CD4-positive, CD25-positive, alpha-beta regulatory T cell (primary cell): ENCODE measurements at regions not wholly inside any gene's neighbourhood (a gene's known extent, or its start where the extent isn't known, plus 50 kb on each side); places are given as distances from the start of the nearest gene placed in this dataset.
A peak's percentile ranks its signal among the peaks of the same experiment; 100 is the strongest.
"Not testable (repeated sequence)": the region's sequence is repeated elsewhere in the genome, so short reads cannot be mapped to it uniquely, and the experiment has no call there.

ENCODE experiments used
- ATAC-seq, 2 donors: fragments of 150-1000 bp; cut with Tn5 transposase; one replicate each; pipeline ENCODE4 v1.10.0; 2021; ENCODE audit warnings: low read depth in 2 of 2, moderate number of reproducible peaks in 2 of 2, moderate library complexity in 1 of 2
- DNase-seq, 3 donors: peaks; one replicate each; pipeline versions ENCODE4 v3.0.0 to v3.0.0-alpha.2; 2012 to 2022; ENCODE audit warnings: mixed read lengths in 1 of 3
- H3K27ac ChIP-seq: one replicate; pipeline ENCODE4 v1.7.0; 2013; ENCODE audit warnings: mild to moderate bottlenecking, low read length; ENCODE audit not compliant: insufficient read depth, poor library complexity, severe bottlenecking
- H3K27me3 ChIP-seq: one replicate; pipeline ENCODE4 v1.7.0; 2013; ENCODE audit warnings: low read length; ENCODE audit not compliant: control insufficient read depth, insufficient read depth
- H3K36me3 ChIP-seq: one replicate; pipeline ENCODE4 v1.7.0; 2013; ENCODE audit warnings: mild to moderate bottlenecking, low read length, moderate library complexity; ENCODE audit not compliant: control insufficient read depth, insufficient read depth
- H3K4me1 ChIP-seq: 2 replicates; pipeline ENCODE4 v1.7.0; 2013; ENCODE audit warnings: mild to moderate bottlenecking, low read length; ENCODE audit not compliant: insufficient read depth, control insufficient read depth, poor library complexity, severe bottlenecking
- H3K4me3 ChIP-seq: one replicate; pipeline ENCODE4 v1.7.0; 2013; ENCODE audit warnings: low read depth, mild to moderate bottlenecking, low read length, moderate library complexity
- H3K9me3 ChIP-seq, 2 experiments: 1 replicate in 1 of 2; 2 replicates in 1 of 2; pipeline ENCODE4 v1.7.0; 2013; ENCODE audit warnings: low read length in 2 of 2, mild to moderate bottlenecking in 1 of 2, moderate library complexity in 1 of 2; ENCODE audit not compliant: control insufficient read depth in 2 of 2
- H3K27ac Mint-ChIP-seq, 3 donors: one replicate each; pipeline ENCODE4 v1.8.0; 2020 to 2022; ENCODE audit warnings: mild to moderate bottlenecking in 3 of 3, mixed read lengths in 3 of 3, moderate library complexity in 2 of 3
- H3K27me3 Mint-ChIP-seq: one replicate; pipeline ENCODE4 v1.8.0; 2022; ENCODE audit warnings: mild to moderate bottlenecking, mixed read lengths
- H3K36me3 Mint-ChIP-seq: one replicate; pipeline ENCODE4 v1.8.0; 2020; ENCODE audit warnings: mixed read lengths
- H3K4me1 Mint-ChIP-seq, 4 donors: one replicate each; pipeline ENCODE4 v1.8.0; 2020 to 2022; ENCODE audit warnings: mixed read lengths in 4 of 4, mild to moderate bottlenecking in 1 of 4
- H3K4me3 Mint-ChIP-seq, 4 donors: one replicate each; pipeline ENCODE4 v1.8.0; 2020 to 2022; ENCODE audit warnings: mild to moderate bottlenecking in 4 of 4, mixed read lengths in 4 of 4, moderate library complexity in 3 of 4
- H3K9me3 Mint-ChIP-seq, 7 donors: one replicate each; pipeline ENCODE4 v1.8.0; 2020 to 2022; ENCODE audit warnings: mixed read lengths in 7 of 7, mild to moderate bottlenecking in 3 of 7, moderate library complexity in 2 of 7

DNA sequence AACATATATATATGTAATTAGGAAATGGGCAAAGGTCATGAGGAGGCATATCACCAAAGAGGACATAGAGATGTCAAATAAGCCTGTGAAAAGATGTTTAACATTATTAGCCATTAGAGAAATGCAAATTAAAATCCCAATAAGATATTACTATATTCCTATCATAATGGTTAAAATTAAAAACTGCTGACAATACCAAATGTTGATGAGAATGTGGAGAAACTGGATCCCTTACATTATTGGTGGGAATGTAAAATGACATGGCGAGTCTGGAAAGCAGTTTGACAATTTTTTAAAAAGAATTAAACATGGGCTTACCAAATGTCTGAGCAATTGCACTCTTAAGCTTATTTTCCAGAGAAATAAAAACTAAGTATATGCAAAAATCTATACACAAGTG, 1821.6 kb upstream of the C9orf72 start:
- Histone ChIP-seq H3K27me3 (no peaks in the 10 kb centered on the region), H3K27ac (no peak overlapping the region), H3K4me1 (no peaks in the 10 kb centered on the region), H3K4me3 (no peak overlapping the region), H3K36me3 (no peaks in the 10 kb centered on the region), H3K9me3 (no peaks in the 10 kb centered on the region)
- no peak for ATAC-seq
- no peak overlapping the region for H3K4me3 Mint-ChIP-seq
- H3K4me1 Mint-ChIP-seq, result no peaks in the 10 kb centered on the region
- no peaks in the 10 kb centered on the region for H3K36me3 Mint-ChIP-seq
- H3K27ac Mint-ChIP-seq, result no peak overlapping the region
- no peak for DNase-seq
- H3K27me3 Mint-ChIP-seq, result no peaks in the 10 kb centered on the region
- H3K9me3 Mint-ChIP-seq, result peaks cover 0 to 13% (median 4%) of the 10 kb centered on the region in 7 donors

DNA sequence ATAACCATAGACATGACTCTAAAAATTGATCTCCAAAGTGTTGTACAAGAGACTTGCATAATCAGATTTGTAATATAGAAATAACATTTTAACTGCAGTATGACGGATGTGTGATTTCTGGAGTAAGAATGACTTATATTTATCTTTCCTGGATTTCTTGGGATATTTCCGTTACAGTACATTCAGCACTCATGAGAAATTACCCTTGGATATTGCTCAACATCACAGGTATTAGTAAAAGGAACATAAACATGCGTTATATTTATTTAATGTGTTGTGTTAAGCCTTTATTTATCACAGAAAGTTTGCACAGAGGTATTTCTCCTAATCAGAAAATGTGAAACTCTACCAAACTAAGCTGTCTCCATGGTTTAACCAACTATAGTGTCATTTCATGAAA, 1823.9 kb upstream of the C9orf72 start:
- Histone ChIP-seq H3K9me3 (no peaks in the 10 kb centered on the region), H3K27me3 (no peaks in the 10 kb centered on the region), H3K27ac (no peak overlapping the region), H3K4me1 (no peaks in the 10 kb centered on the region), H3K4me3 (no peak overlapping the region), H3K36me3 (no peaks in the 10 kb centered on the region)
- ATAC-seq, result no peak
- H3K36me3 Mint-ChIP-seq, result no peaks in the 10 kb centered on the region
- H3K4me3 Mint-ChIP-seq, result no peak overlapping the region
- H3K4me1 Mint-ChIP-seq, result no peaks in the 10 kb centered on the region
- H3K27ac Mint-ChIP-seq, result no peak overlapping the region
- H3K9me3 Mint-ChIP-seq, result peaks cover 0 to 14% (median 0%) of the 10 kb centered on the region in 7 donors
- DNase-seq, result no peak
- H3K27me3 Mint-ChIP-seq, result no peaks in the 10 kb centered on the region

DNA sequence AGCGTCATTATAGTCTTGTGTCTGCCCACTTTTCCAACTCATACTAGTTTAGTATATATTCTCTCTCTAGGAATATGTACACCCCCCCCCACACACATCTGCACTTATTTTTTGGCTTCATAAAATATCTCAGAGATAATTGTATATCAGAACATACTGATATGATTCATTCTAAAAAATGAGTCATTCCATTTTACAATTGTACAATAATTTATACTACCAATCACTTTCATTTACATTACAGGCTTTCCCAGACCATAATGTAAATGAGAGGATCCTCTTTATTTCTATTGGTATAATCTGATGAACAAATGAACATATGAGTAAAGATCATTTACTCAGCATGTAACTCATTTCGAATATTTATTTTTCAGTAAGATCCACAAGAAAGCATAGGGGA, 1842.9 kb upstream of the C9orf72 start:
- H3K4me3 Mint-ChIP-seq, result no peak overlapping the region
- no peaks in the 10 kb centered on the region for H3K27me3 Mint-ChIP-seq
- no peaks in the 10 kb centered on the region for H3K9me3 ChIP-seq
- H3K27ac Mint-ChIP-seq, result no peak overlapping the region
- H3K4me1 ChIP-seq, result no peaks in the 10 kb centered on the region
- H3K4me3 ChIP-seq, result no peak overlapping the region
- ATAC-seq, result no peak
- no peaks in the 10 kb centered on the region for H3K27me3 ChIP-seq
- no peaks in the 10 kb centered on the region for H3K36me3 ChIP-seq
- H3K36me3 Mint-ChIP-seq, result no peaks in the 10 kb centered on the region
- peaks cover 0 to 14% (median 4%) of the 10 kb centered on the region in 7 donors for H3K9me3 Mint-ChIP-seq
- no peaks in the 10 kb centered on the region for H3K4me1 Mint-ChIP-seq
- DNase-seq, result no peak
- no peak overlapping the region for H3K27ac ChIP-seq

DNA sequence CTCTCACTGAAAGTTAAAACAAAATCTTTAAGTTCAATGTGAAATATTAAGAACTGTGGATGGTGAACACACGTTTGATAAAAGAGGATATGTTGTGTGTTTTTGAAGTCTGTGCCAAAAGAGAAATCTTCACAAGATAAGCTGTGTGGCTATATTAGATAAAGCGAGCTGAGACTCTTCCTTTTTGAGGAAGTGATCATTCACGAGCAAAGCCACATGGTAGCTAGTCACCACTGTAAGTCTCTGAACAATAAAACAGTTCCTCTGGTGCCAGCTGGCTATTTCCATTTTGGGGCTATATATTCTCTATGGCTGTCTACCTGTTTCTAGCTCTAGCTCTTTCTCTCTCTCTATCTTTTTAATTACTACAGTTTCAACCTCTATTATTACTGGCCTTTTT, 1849.2 kb upstream of the C9orf72 start:
- H3K36me3 Mint-ChIP-seq, result no peaks in the 10 kb centered on the region
- Histone ChIP-seq H3K4me3 (no peak overlapping the region), H3K36me3 (no peaks in the 10 kb centered on the region), H3K4me1 (no peaks in the 10 kb centered on the region), H3K9me3 (no peaks in the 10 kb centered on the region), H3K27ac (no peak overlapping the region), H3K27me3 (no peaks in the 10 kb centered on the region)
- H3K4me1 Mint-ChIP-seq, result no peaks in the 10 kb centered on the region
- H3K4me3 Mint-ChIP-seq, result no peak overlapping the region
- DNase-seq (no peak), ATAC-seq (no peak)
- H3K27me3 Mint-ChIP-seq, result no peaks in the 10 kb centered on the region
- H3K9me3 Mint-ChIP-seq, result peaks cover 0 to 19% (median 4%) of the 10 kb centered on the region in 7 donors
- H3K27ac Mint-ChIP-seq, result no peak overlapping the region

DNA sequence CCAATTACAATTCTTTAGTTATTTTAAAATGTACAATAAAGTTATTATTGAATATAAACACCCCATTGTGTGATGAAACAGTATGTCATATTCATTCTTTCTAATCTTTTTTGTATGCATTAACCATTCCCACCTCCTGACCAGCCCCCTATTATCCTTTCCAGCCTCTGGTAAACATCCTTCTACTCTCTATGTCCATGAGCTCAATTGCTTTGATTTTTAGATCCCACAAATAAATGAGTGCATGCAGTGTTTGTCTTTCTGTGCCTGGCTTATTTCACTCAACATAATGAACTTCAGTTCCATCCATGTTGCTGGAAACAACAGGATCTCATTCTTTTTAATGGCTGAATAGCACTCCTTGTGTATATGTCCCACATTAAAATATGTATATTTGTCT, 1858.9 kb upstream of the C9orf72 start:
- H3K4me1 ChIP-seq, result no peaks in the 10 kb centered on the region
- Mint-ChIP-seq H3K9me3 (peaks cover 0 to 23% (median 8%) of the 10 kb centered on the region in 7 donors), H3K36me3 (no peaks in the 10 kb centered on the region)

DNA sequence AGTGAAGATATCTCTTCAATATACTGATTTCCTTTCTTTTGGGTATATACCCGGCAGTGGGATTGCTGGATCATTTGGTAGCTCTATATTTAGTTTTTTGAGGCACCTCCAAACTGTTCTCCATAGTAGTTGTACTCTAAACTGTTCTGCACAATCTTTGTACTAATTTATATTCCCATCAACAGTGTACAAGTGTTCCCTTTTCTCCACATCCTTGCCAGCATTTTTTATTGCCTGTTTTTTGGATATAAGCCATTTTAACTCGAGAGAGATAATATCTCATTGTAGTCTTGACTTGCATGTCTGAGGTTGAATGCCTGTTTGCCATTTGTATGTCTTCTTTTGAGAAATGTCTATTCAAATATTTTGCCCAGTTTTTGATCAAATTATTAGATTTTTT, 1859.4 kb upstream of the C9orf72 start:
- not testable (repeated sequence) for H3K4me3 ChIP-seq, DNase-seq, H3K9me3 ChIP-seq, H3K36me3 ChIP-seq, H3K4me3 Mint-ChIP-seq, H3K4me1 Mint-ChIP-seq, H3K4me1 ChIP-seq, H3K27me3 ChIP-seq, H3K27me3 Mint-ChIP-seq, H3K36me3 Mint-ChIP-seq, H3K27ac ChIP-seq, ATAC-seq
- Mint-ChIP-seq H3K27ac (peak overlapping the region in 1 of 3 donors; percentile 73), H3K9me3 (peaks cover 0 to 19% (median 6%) of the 10 kb centered on the region in 7 donors)

More for the DNA sequence above, 1858.9 kb upstream of the C9orf72 start:
- Mint-ChIP-seq H3K4me1 (no peaks in the 10 kb centered on the region), H3K27ac (no peak overlapping the region), H3K27me3 (no peaks in the 10 kb centered on the region), H3K4me3 (no peak overlapping the region)
- no peak overlapping the region for H3K4me3 ChIP-seq
- no peaks in the 10 kb centered on the region for H3K36me3 ChIP-seq
- H3K9me3 ChIP-seq, result peaks cover 0 to 3% of the 10 kb centered on the region in 2 experiments
- no peak for ATAC-seq
- H3K27ac ChIP-seq, result no peak overlapping the region
- no peaks in the 10 kb centered on the region for H3K27me3 ChIP-seq
- no peak for DNase-seq

DNA sequence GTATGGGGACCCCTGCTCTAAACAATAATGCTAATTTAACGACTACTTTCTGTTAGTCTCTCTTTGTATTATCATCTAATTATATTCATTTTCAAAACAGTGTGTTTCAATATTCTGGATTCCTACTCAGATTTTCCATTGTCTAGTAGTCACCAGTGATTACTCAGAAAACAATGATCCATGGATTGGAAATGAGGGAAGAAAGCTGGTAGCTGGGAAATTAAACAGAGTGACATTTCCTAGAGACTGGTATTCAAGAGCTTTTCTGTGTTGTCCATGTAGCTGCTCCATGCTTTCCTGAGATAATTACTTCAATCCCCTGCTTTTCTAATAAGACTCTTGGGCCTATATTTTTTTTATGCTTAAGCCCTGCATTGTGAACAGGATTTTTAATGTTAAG, 1862.1 kb upstream of the C9orf72 start:
- Histone ChIP-seq H3K4me3 (no peak overlapping the region), H3K36me3 (no peaks in the 10 kb centered on the region), H3K27me3 (no peaks in the 10 kb centered on the region), H3K27ac (no peak overlapping the region), H3K9me3 (no peaks in the 10 kb centered on the region), H3K4me1 (no peaks in the 10 kb centered on the region)
- DNase-seq (no peak), ATAC-seq (no peak)
- Mint-ChIP-seq H3K9me3 (peaks cover 0 to 15% (median 3%) of the 10 kb centered on the region in 7 donors), H3K4me3 (no peak overlapping the region), H3K4me1 (no peaks in the 10 kb centered on the region), H3K36me3 (no peaks in the 10 kb centered on the region), H3K27ac (no peak overlapping the region), H3K27me3 (no peaks in the 10 kb centered on the region)

DNA sequence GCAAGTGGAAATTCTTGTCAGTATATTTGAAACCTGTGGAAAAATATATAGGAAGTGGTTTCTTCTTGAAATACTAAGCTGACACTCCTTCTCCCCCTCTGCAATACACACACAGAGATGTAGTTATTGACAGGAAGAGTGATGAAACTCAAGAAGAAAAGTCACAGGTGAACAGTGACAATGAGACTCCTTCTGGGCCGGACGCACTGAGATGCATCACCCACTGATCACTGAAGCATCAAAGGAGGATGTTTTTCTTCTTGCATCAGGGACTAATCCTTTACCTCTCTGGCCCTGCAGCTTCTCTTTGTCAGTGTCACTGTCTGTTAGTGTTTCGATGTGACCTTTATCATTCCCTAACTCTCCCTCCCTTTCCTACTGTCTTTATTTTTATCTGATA, 1864.2 kb upstream of the C9orf72 start:
- Histone ChIP-seq H3K36me3 (no peaks in the 10 kb centered on the region), H3K27me3 (no peaks in the 10 kb centered on the region), H3K4me1 (no peaks in the 10 kb centered on the region), H3K9me3 (no peaks in the 10 kb centered on the region), H3K4me3 (no peak overlapping the region), H3K27ac (no peak overlapping the region)
- Mint-ChIP-seq H3K36me3 (no peaks in the 10 kb centered on the region), H3K4me3 (no peak overlapping the region), H3K9me3 (peaks cover 0 to 12% (median 5%) of the 10 kb centered on the region in 7 donors), H3K4me1 (no peaks in the 10 kb centered on the region), H3K27ac (no peak overlapping the region), H3K27me3 (no peaks in the 10 kb centered on the region)
- ATAC-seq (no peak), DNase-seq (no peak)
